H1 (cell line): ENCODE measurements at regions not wholly inside any gene's neighbourhood (a gene's known extent, or its start where the extent isn't known, plus 50 kb on each side); places are given as distances from the start of the nearest gene placed in this dataset.

Experiments used
- ATF2 ChIP-seq: IDR thresholded peaks from 2 replicates; pipeline ENCODE4 v1.6.1; 2012; ENCODE audit warnings: low read length, inconsistent platforms
- CHD1 ChIP-seq: IDR thresholded peaks from 2 replicates; pipeline ENCODE4 v1.6.1; 2012; ENCODE audit warnings: low read depth, low read length, improper control_type of control experiment
- CHD7 ChIP-seq: fragments of 300-600 bp; sonication (generic); IDR thresholded peaks from 2 replicates; pipeline ENCODE4 v1.7.1; 2012; ENCODE audit warnings: low read length, moderate library complexity, mild to moderate bottlenecking, inconsistent platforms; ENCODE audit not compliant: insufficient replicate concordance
- FOSL1 ChIP-seq: IDR thresholded peaks from 2 replicates; pipeline ENCODE4 v1.6.1; 2011; ENCODE audit warnings: mild to moderate bottlenecking, low read depth, low read length, moderate library complexity; ENCODE audit not compliant: insufficient read depth
- GTF2F1 ChIP-seq: IDR thresholded peaks from 2 replicates; pipeline ENCODE4 v1.6.1; 2012; ENCODE audit warnings: low read depth, low read length, improper control_type of control experiment, borderline replicate concordance
- HDAC6 ChIP-seq: IDR thresholded peaks from one replicate; pipeline ENCODE4 v1.7.1; 2012; ENCODE audit warnings: low read depth, mild to moderate bottlenecking, inconsistent platforms, low read length, moderate library complexity
- JUN ChIP-seq: IDR thresholded peaks from 2 replicates; pipeline ENCODE4 v1.6.1; 2011; ENCODE audit warnings: low read depth, mild to moderate bottlenecking, improper control_type of control experiment, low read length
- KDM5A ChIP-seq: fragments of 200-600 bp; IDR thresholded peaks from 2 replicates; pipeline ENCODE4 v1.7.1; 2012; ENCODE audit warnings: mild to moderate bottlenecking, low read length, inconsistent platforms, mixed read lengths
- POLR2A ChIP-seq, 2 experiments: IDR thresholded peaks; 1 replicate in 1 of 2; 2 replicates in 1 of 2; pipeline ENCODE4 v1.6.1; 2011; ENCODE audit warnings: low read depth in 2 of 2, low read length in 2 of 2, mild to moderate bottlenecking in 2 of 2; ENCODE audit errors: control extremely low read depth in 1 of 2
- POLR2AphosphoS5 ChIP-seq: IDR thresholded peaks from 2 replicates; pipeline ENCODE4 v1.6.1; 2011; ENCODE audit warnings: low read depth, low read length
- RNF2 ChIP-seq: fragments of 200-900, 300-1000 bp; sonication (generic); IDR thresholded peaks from 2 replicates; pipeline ENCODE4 v1.7.1; 2016; ENCODE audit warnings: borderline replicate concordance, low read depth, mild to moderate bottlenecking, antibody characterized with exemption, low read length; ENCODE audit not compliant: poor library complexity, severe bottlenecking; ENCODE audit errors: missing control alignments
- TEAD4 ChIP-seq: IDR thresholded peaks from 2 replicates; pipeline ENCODE4 v1.6.1; 2012; ENCODE audit warnings: low read depth, low read length, inconsistent platforms, mixed read lengths
- TF ChIP-seq, protein P1 (sequence below), 3 experiments: IDR thresholded peaks; 1 replicate in 2 of 3; 2 replicates in 1 of 3; pipeline versions ENCODE4 v1.5.1 to v1.6.1; 2011; ENCODE audit warnings: low read length in 3 of 3, mild to moderate bottlenecking in 3 of 3, inconsistent platforms in 2 of 3, low read depth in 1 of 3, moderate library complexity in 1 of 3; ENCODE audit not compliant: insufficient read depth in 1 of 3; ENCODE audit errors: control extremely low read depth in 1 of 3
- TF ChIP-seq, protein P2 (sequence below): IDR thresholded peaks from 2 replicates; pipeline ENCODE4 v1.6.1; 2012; ENCODE audit warnings: inconsistent platforms

- TF ChIP-seq, protein P1, sequence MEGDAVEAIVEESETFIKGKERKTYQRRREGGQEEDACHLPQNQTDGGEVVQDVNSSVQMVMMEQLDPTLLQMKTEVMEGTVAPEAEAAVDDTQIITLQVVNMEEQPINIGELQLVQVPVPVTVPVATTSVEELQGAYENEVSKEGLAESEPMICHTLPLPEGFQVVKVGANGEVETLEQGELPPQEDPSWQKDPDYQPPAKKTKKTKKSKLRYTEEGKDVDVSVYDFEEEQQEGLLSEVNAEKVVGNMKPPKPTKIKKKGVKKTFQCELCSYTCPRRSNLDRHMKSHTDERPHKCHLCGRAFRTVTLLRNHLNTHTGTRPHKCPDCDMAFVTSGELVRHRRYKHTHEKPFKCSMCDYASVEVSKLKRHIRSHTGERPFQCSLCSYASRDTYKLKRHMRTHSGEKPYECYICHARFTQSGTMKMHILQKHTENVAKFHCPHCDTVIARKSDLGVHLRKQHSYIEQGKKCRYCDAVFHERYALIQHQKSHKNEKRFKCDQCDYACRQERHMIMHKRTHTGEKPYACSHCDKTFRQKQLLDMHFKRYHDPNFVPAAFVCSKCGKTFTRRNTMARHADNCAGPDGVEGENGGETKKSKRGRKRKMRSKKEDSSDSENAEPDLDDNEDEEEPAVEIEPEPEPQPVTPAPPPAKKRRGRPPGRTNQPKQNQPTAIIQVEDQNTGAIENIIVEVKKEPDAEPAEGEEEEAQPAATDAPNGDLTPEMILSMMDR (IDR thresholded peaks at IDR 0.05; ENCODE audit: control extremely low read depth in 1 of 3, insufficient read depth in 1 of 3, low read depth in 1 of 3, low read length in 3 of 3) = no peak
- no peak for TF ChIP-seq POLR2AphosphoS5
- no peak for TF ChIP-seq TEAD4
- TF ChIP-seq POLR2A (IDR thresholded peaks at IDR 0.05; ENCODE audit: control extremely low read depth in 1 of 2, low read depth in 2 of 2, low read length in 2 of 2) = no peak
- TF ChIP-seq HDAC6 = no peak
- no peak for TF ChIP-seq FOSL1
- TF ChIP-seq CHD7 = no peak
- no peak for TF ChIP-seq RNF2
- TF ChIP-seq KDM5A = no peak
- TF ChIP-seq CHD1 = no peak
- no peak for TF ChIP-seq JUN
- no peak for TF ChIP-seq GTF2F1
- no peak for TF ChIP-seq ATF2
- TF ChIP-seq, protein P2, sequence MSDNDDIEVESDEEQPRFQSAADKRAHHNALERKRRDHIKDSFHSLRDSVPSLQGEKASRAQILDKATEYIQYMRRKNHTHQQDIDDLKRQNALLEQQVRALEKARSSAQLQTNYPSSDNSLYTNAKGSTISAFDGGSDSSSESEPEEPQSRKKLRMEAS = no peak
Observed at GRCh38 chr16:79772784-79773183, 172.2 kb upstream of the MAF start.
